Omental fat pad (tissue), 3 donors: ENCODE measurements at regions not wholly inside any gene's neighbourhood (a gene's known extent, or its start where the extent isn't known, plus 50 kb on each side); places are given as distances from the start of the nearest gene placed in this dataset.

ENCODE experiments used
- ATAC-seq: fragments of 150-250 bp; one replicate; pipeline ENCODE4 v1.9.1; 2016; ENCODE audit warnings: mild to moderate bottlenecking, moderate library complexity; ENCODE audit not compliant: low FRiP score
- DNase-seq: peaks from one replicate; pipeline ENCODE4 v3.0.0-alpha.2; 2019; ENCODE audit warnings: low spot score
- TF ChIP-seq, protein P1 (sequence below), 3 donors: fragments of 450-650 bp; IDR thresholded peaks; one replicate each; pipeline ENCODE4 v1.5.1; 2016 to 2017; ENCODE audit warnings: antibody characterized with exemption in 3 of 3, mild to moderate bottlenecking in 3 of 3, moderate library complexity in 2 of 3

DNA sequence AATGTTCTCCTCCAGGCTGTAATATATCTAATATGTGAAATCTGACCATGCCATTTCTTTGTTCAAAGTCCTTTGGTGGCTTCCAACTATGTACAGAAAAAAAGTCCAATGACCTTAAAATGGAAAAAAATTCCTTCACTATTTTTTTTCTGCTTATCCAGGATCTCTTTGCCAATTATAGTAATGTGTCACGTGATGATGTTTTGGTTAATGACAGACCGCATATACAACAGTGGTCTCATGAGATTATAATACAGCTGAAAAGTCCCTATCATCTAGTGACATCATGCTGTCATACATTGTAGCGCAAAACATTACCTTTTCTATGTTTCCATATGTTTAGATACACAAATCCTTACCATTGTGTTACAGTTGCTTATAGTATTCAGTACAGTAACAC, 477.6 kb downstream of the TMEM232 start:
- ATAC-seq: no peak
- TF ChIP-seq, protein P1, sequence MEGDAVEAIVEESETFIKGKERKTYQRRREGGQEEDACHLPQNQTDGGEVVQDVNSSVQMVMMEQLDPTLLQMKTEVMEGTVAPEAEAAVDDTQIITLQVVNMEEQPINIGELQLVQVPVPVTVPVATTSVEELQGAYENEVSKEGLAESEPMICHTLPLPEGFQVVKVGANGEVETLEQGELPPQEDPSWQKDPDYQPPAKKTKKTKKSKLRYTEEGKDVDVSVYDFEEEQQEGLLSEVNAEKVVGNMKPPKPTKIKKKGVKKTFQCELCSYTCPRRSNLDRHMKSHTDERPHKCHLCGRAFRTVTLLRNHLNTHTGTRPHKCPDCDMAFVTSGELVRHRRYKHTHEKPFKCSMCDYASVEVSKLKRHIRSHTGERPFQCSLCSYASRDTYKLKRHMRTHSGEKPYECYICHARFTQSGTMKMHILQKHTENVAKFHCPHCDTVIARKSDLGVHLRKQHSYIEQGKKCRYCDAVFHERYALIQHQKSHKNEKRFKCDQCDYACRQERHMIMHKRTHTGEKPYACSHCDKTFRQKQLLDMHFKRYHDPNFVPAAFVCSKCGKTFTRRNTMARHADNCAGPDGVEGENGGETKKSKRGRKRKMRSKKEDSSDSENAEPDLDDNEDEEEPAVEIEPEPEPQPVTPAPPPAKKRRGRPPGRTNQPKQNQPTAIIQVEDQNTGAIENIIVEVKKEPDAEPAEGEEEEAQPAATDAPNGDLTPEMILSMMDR (IDR thresholded peaks at IDR 0.05): no peak
- DNase-seq: no peak

DNA sequence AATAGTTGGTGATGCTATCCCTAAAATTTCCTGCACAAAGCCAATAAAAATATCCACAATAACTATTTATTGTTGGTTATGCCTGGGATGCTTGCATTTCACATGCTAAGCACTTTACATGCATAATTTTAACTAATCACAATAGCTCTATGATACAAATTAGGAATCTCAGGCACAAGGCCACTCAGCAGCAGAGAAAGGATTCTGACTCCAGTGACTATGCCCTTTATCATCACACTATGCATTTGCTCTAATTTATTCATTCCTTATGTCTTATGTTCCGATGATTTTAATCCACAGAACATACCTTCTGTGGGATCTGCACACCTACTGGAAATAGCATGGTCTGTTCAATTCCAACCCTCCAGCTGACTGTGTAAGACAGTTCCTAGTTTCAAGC, 476.1 kb downstream of the TMEM232 start:
- DNase-seq: no peak
- no peak for ATAC-seq
- TF ChIP-seq, protein P1 (IDR thresholded peaks at IDR 0.05): no peak

DNA sequence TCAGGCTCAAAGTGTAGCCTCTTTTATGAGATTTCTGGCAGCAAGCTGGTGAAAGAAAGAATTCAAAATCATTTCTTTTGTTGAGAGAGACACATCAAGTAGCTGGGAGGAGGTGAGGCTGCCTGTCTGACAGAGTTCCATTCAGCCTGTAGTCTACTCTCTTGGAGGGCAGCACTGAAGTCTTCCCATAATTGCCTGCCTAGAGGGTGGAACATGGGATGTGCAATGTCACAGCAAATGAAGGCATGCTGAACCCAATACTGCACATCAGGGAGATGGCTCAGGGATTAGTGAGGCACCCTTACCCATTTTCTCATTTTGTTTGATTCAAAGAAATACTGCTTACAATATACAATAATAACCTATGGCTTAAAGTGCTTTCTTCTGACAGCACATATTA, 475.7 kb downstream of the TMEM232 start:
- DNase-seq: no peak
- TF ChIP-seq, protein P1 (IDR thresholded peaks at IDR 0.05): no peak
- no peak for ATAC-seq

DNA sequence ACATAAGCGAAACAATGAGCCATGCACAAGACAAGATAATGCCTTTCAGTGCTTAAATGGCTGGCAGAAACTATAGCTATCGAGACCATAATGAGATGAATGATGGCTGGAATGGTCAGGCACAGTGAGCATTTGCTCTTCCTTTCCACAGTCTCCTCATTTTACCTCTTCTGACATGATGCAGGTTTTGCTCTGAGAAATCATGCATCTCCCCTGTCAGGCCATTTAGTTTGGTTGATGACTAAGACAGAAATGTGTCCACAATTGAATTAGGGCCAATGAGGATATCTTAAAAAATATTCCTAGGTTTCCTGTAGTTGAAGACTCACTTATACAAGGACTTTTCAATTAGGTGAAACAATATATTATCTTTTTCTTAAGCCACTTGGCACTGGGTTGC, 475.1 kb downstream of the TMEM232 start:
- TF ChIP-seq, protein P1 (IDR thresholded peaks at IDR 0.05): no peak
- ATAC-seq (no peak), DNase-seq (no peak)

DNA sequence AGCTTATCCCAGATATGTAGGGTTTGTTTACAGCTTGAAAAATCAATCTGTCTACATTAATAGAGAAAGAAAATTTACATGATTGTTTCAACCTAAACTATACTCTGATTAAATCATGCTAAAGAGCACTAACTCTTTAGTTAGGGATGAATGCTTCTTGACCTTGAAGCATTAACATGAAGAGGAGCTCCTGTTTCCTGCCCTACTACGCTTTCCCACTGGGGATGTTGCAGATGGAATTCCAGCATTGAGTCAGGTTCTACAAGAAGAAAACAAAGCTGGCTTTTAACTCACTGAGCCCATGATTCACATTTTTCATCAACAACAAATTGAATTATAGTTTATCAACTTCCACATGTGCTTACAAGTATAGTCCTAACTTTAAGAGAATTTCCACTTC, 471.3 kb downstream of the TMEM232 start:
- ATAC-seq (no peak), DNase-seq (no peak)
- TF ChIP-seq, protein P1 (IDR thresholded peaks at IDR 0.05): no peak

DNA sequence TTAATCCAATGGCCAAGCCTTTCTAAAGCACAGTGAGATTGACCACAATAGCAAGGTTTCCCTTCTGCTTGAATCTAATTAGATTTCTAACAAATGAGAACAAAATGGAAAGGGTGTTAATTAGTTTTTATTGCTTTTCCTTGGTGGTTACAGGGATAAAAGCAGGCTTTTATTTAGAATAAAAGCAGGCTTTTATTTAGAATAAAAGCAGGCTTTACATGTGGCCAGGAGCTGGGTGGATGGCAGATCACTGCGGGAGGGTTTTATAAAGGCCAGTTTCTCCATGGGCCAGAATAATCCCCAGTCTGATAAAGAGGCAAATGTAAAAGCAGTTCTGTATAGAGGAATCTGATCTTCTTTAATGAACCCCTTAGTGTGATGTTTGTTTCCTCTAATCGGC, 470.2 kb downstream of the TMEM232 start:
- ATAC-seq: no peak
- DNase-seq: no peak
- TF ChIP-seq, protein P1 (IDR thresholded peaks at IDR 0.05): no peak

DNA sequence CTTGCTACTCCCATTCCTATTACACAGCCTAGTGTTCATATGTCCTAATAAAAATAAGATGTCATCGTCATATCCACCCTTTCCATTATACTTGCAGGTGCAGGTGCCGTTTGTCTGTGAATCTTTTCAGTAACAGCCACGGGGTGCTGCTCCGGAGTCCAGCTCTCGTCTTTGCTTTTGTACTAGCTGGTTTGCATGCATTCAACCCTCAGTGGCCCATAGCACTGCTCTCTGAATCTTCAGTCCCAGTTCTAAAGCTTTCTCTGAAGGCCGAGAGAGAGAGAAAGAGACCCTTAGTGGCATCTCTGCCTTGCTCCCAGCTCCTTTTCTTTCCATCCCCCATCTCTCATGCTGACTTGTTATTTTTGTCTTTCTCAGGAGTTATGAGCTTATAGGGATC, 468.5 kb downstream of the TMEM232 start:
- ATAC-seq: no peak
- no peak for DNase-seq
- TF ChIP-seq, protein P1 (IDR thresholded peaks at IDR 0.05): no peak
